ENCODE measurements at regions not wholly inside any gene's neighbourhood (a gene's known extent, or its start where the extent isn't known, plus 50 kb on each side); places are given as distances from the start of the nearest gene placed in this dataset.

- TF ChIP-seq, protein P1, sequence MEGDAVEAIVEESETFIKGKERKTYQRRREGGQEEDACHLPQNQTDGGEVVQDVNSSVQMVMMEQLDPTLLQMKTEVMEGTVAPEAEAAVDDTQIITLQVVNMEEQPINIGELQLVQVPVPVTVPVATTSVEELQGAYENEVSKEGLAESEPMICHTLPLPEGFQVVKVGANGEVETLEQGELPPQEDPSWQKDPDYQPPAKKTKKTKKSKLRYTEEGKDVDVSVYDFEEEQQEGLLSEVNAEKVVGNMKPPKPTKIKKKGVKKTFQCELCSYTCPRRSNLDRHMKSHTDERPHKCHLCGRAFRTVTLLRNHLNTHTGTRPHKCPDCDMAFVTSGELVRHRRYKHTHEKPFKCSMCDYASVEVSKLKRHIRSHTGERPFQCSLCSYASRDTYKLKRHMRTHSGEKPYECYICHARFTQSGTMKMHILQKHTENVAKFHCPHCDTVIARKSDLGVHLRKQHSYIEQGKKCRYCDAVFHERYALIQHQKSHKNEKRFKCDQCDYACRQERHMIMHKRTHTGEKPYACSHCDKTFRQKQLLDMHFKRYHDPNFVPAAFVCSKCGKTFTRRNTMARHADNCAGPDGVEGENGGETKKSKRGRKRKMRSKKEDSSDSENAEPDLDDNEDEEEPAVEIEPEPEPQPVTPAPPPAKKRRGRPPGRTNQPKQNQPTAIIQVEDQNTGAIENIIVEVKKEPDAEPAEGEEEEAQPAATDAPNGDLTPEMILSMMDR (conservative IDR thresholded peaks at IDR 0.05; ENCODE audit: low read depth, low read length) = no peak
- no peak for TF ChIP-seq EZH2 (IDR thresholded peaks at IDR 0.05; ENCODE audit: borderline replicate concordance, low read depth, low read length, poor library complexity, severe bottlenecking)
Measured at GRCh38 chr2:7620255-7620654, 703.0 kb downstream of the RNF144A start.
